Liver (tissue), 7 donors: ENCODE measurements at regions not wholly inside any gene's neighbourhood (a gene's known extent, or its start where the extent isn't known, plus 50 kb on each side); places are given as distances from the start of the nearest gene placed in this dataset.

ENCODE experiments used
- DNase-seq: peaks from one replicate; pipeline ENCODE4 v3.0.0-alpha.2; 2017; ENCODE audit warnings: low spot score
- H3K27ac ChIP-seq, 2 donors: one replicate each; pipeline ENCODE4 v1.7.0; 2013; ENCODE audit warnings: inconsistent platforms in 2 of 2, low read length in 2 of 2, control low read depth in 1 of 2, low read depth in 1 of 2, mild to moderate bottlenecking in 1 of 2
- H3K27me3 ChIP-seq, 4 donors: one replicate each; pipeline versions ENCODE4 v1.6.1 to v1.7.0; 2013; ENCODE audit warnings: low read length in 3 of 4, inconsistent platforms in 1 of 4, mild to moderate bottlenecking in 1 of 4, moderate library complexity in 1 of 4; ENCODE audit not compliant: control insufficient read depth in 4 of 4, insufficient read depth in 4 of 4
- H3K36me3 ChIP-seq, 4 donors: one replicate each; pipeline versions ENCODE4 v1.6.1 to v1.7.0; 2013; ENCODE audit warnings: low read length in 3 of 4, mild to moderate bottlenecking in 3 of 4, low read depth in 1 of 4, moderate library complexity in 1 of 4; ENCODE audit not compliant: control insufficient read depth in 4 of 4, insufficient read depth in 3 of 4
- H3K4me1 ChIP-seq, 4 donors: one replicate each; pipeline versions ENCODE4 v1.6.1 to v1.7.0; 2013; ENCODE audit warnings: low read length in 3 of 4, mild to moderate bottlenecking in 3 of 4, moderate library complexity in 1 of 4; ENCODE audit not compliant: control insufficient read depth in 4 of 4, insufficient read depth in 4 of 4
- H3K4me3 ChIP-seq, 3 donors: one replicate each; pipeline versions ENCODE4 v1.6.1 to v1.7.0; 2013; ENCODE audit warnings: low read length in 3 of 3, control low read depth in 1 of 3, low read depth in 1 of 3, mild to moderate bottlenecking in 1 of 3
- H3K9ac ChIP-seq, 2 donors: one replicate each; pipeline ENCODE4 v1.7.0; 2013; ENCODE audit warnings: low read length in 2 of 2, mild to moderate bottlenecking in 2 of 2, moderate library complexity in 2 of 2, control low read depth in 1 of 2, low read depth in 1 of 2
- H3K9me3 ChIP-seq, 4 donors: one replicate each; pipeline versions ENCODE4 v1.6.1 to v1.7.0; 2013; ENCODE audit warnings: low read length in 3 of 4; ENCODE audit not compliant: control insufficient read depth in 4 of 4
- EGR1 ChIP-seq, 2 donors: IDR thresholded peaks; 2 replicates each; pipeline ENCODE4 v1.6.1; 2016 to 2018; ENCODE audit warnings: antibody characterized with exemption in 2 of 2, low read depth in 2 of 2
- FOXA1 ChIP-seq: IDR thresholded peaks from 2 replicates; pipeline ENCODE4 v1.6.1; 2016; ENCODE audit warnings: antibody characterized with exemption
- FOXA2 ChIP-seq: IDR thresholded peaks from 2 replicates; pipeline ENCODE4 v1.6.1; 2016; ENCODE audit warnings: antibody characterized with exemption
- GABPA ChIP-seq, 2 donors: IDR thresholded peaks in 1 of 2; conservative IDR thresholded peaks in 1 of 2; 2 replicates each; pipeline ENCODE4 v1.6.1; 2016; ENCODE audit warnings: antibody characterized with exemption in 2 of 2, mild to moderate bottlenecking in 1 of 2, moderate library complexity in 1 of 2
- HNF4A ChIP-seq, 2 donors: conservative IDR thresholded peaks; 2 replicates each; pipeline ENCODE4 v1.6.1; 2016; ENCODE audit warnings: antibody characterized with exemption in 2 of 2, mild to moderate bottlenecking in 2 of 2
- HNF4G ChIP-seq: IDR thresholded peaks from 2 replicates; pipeline ENCODE4 v1.6.1; 2016; ENCODE audit warnings: antibody characterized with exemption
- JUND ChIP-seq, 2 donors: IDR thresholded peaks; 2 replicates each; pipeline ENCODE4 v1.6.1; 2016; ENCODE audit warnings: antibody characterized with exemption in 2 of 2
- NR2F2 ChIP-seq: IDR thresholded peaks from 2 replicates; pipeline ENCODE4 v1.6.1; 2016; ENCODE audit warnings: antibody characterized with exemption
- RAD21 ChIP-seq, 2 donors: IDR thresholded peaks; 2 replicates each; pipeline ENCODE4 v1.6.1; 2016; ENCODE audit warnings: antibody characterized with exemption in 2 of 2, mild to moderate bottlenecking in 2 of 2
- RXRA ChIP-seq, 2 donors: IDR thresholded peaks; 2 replicates each; pipeline ENCODE4 v1.6.1; 2017 to 2018; ENCODE audit warnings: antibody characterized with exemption in 2 of 2, mild to moderate bottlenecking in 1 of 2
- SP1 ChIP-seq: IDR thresholded peaks from 2 replicates; pipeline ENCODE4 v1.6.1; 2018; ENCODE audit warnings: antibody characterized with exemption, mild to moderate bottlenecking
- TAF1 ChIP-seq: conservative IDR thresholded peaks from 2 replicates; pipeline ENCODE4 v1.6.1; 2016; ENCODE audit warnings: antibody characterized with exemption, mild to moderate bottlenecking
- YY1 ChIP-seq: IDR thresholded peaks from 2 replicates; pipeline ENCODE4 v1.6.1; 2016; ENCODE audit warnings: antibody characterized with exemption, mild to moderate bottlenecking
- TF ChIP-seq, protein P1 (sequence below): IDR thresholded peaks from 2 replicates; pipeline ENCODE4 v1.6.1; 2016; ENCODE audit warnings: antibody characterized with exemption, mild to moderate bottlenecking
- TF ChIP-seq, protein P2 (sequence below): IDR thresholded peaks from 2 replicates; pipeline ENCODE4 v1.6.1; 2016; ENCODE audit warnings: antibody characterized with exemption
- TF ChIP-seq, protein P3 (sequence below): IDR thresholded peaks from 2 replicates; pipeline ENCODE4 v1.6.1; 2016; ENCODE audit warnings: antibody characterized with exemption
- TF ChIP-seq, protein P4 (sequence below): IDR thresholded peaks from 2 replicates; pipeline ENCODE4 v1.6.1; 2016; ENCODE audit warnings: antibody characterized with exemption
- TF ChIP-seq, protein P5 (sequence below): fragments of 150-350 bp; IDR thresholded peaks from 2 replicates; pipeline ENCODE4 v1.5.1; 2017; ENCODE audit warnings: improper control_type of control experiment, low read depth, low read length; ENCODE audit not compliant: missing input control
- donor health status: healthy.
- donor health status: healthy.
- donor health status: healthy.
- donor health status: healthy.

DNA sequence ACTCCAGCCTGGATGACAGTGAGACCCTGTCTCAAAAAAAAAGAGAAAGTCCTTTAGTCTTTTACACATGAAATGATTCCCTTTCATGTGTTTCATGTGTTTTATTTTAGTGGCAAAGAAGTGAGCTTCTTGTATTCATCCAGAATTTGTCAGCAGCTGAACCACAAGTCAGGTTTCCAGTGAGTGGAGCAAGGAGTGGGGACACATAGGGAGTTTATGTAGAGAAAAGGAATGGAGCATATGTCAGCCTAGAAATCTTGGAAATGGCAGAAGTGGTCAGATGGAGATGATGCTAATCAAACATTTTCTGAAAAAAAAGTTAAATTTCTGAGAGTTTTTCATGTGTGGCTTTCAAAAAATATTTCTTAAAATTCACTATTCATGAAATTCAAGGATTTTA, 383.0 kb upstream of the GATB start:
- no peak for TF ChIP-seq RXRA (IDR thresholded peaks at IDR 0.05)
- no peak for TF ChIP-seq GABPA (IDR thresholded peaks at IDR 0.05 in 1 of 2, conservative IDR thresholded peaks at IDR 0.05 in 1 of 2)
- TF ChIP-seq FOXA2 = no peak
- TF ChIP-seq EGR1 (IDR thresholded peaks at IDR 0.05; ENCODE audit: low read depth in 2 of 2) = no peak
- no peak for TF ChIP-seq SP1
- TF ChIP-seq, protein P1, sequence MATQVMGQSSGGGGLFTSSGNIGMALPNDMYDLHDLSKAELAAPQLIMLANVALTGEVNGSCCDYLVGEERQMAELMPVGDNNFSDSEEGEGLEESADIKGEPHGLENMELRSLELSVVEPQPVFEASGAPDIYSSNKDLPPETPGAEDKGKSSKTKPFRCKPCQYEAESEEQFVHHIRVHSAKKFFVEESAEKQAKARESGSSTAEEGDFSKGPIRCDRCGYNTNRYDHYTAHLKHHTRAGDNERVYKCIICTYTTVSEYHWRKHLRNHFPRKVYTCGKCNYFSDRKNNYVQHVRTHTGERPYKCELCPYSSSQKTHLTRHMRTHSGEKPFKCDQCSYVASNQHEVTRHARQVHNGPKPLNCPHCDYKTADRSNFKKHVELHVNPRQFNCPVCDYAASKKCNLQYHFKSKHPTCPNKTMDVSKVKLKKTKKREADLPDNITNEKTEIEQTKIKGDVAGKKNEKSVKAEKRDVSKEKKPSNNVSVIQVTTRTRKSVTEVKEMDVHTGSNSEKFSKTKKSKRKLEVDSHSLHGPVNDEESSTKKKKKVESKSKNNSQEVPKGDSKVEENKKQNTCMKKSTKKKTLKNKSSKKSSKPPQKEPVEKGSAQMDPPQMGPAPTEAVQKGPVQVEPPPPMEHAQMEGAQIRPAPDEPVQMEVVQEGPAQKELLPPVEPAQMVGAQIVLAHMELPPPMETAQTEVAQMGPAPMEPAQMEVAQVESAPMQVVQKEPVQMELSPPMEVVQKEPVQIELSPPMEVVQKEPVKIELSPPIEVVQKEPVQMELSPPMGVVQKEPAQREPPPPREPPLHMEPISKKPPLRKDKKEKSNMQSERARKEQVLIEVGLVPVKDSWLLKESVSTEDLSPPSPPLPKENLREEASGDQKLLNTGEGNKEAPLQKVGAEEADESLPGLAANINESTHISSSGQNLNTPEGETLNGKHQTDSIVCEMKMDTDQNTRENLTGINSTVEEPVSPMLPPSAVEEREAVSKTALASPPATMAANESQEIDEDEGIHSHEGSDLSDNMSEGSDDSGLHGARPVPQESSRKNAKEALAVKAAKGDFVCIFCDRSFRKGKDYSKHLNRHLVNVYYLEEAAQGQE = no peak
- no peak for TF ChIP-seq RAD21 (IDR thresholded peaks at IDR 0.05)
- no peak for TF ChIP-seq TAF1
- TF ChIP-seq, protein P2, sequence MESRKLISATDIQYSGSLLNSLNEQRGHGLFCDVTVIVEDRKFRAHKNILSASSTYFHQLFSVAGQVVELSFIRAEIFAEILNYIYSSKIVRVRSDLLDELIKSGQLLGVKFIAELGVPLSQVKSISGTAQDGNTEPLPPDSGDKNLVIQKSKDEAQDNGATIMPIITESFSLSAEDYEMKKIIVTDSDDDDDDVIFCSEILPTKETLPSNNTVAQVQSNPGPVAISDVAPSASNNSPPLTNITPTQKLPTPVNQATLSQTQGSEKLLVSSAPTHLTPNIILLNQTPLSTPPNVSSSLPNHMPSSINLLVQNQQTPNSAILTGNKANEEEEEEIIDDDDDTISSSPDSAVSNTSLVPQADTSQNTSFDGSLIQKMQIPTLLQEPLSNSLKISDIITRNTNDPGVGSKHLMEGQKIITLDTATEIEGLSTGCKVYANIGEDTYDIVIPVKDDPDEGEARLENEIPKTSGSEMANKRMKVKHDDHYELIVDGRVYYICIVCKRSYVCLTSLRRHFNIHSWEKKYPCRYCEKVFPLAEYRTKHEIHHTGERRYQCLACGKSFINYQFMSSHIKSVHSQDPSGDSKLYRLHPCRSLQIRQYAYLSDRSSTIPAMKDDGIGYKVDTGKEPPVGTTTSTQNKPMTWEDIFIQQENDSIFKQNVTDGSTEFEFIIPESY = no peak
- TF ChIP-seq, protein P3, sequence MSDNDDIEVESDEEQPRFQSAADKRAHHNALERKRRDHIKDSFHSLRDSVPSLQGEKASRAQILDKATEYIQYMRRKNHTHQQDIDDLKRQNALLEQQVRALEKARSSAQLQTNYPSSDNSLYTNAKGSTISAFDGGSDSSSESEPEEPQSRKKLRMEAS = no peak
- TF ChIP-seq YY1 = no peak
- no peak for TF ChIP-seq HNF4A (conservative IDR thresholded peaks at IDR 0.05)
- no peak for TF ChIP-seq FOXA1
- TF ChIP-seq JUND (IDR thresholded peaks at IDR 0.05) = no peak
- no peak for TF ChIP-seq NR2F2
- TF ChIP-seq, protein P4, sequence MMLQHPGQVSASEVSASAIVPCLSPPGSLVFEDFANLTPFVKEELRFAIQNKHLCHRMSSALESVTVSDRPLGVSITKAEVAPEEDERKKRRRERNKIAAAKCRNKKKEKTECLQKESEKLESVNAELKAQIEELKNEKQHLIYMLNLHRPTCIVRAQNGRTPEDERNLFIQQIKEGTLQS = no peak
- TF ChIP-seq, protein P5, sequence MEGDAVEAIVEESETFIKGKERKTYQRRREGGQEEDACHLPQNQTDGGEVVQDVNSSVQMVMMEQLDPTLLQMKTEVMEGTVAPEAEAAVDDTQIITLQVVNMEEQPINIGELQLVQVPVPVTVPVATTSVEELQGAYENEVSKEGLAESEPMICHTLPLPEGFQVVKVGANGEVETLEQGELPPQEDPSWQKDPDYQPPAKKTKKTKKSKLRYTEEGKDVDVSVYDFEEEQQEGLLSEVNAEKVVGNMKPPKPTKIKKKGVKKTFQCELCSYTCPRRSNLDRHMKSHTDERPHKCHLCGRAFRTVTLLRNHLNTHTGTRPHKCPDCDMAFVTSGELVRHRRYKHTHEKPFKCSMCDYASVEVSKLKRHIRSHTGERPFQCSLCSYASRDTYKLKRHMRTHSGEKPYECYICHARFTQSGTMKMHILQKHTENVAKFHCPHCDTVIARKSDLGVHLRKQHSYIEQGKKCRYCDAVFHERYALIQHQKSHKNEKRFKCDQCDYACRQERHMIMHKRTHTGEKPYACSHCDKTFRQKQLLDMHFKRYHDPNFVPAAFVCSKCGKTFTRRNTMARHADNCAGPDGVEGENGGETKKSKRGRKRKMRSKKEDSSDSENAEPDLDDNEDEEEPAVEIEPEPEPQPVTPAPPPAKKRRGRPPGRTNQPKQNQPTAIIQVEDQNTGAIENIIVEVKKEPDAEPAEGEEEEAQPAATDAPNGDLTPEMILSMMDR = no peak
- TF ChIP-seq HNF4G = no peak

More for the DNA sequence above, 383.0 kb upstream of the GATB start:
- Histone ChIP-seq H3K4me1 (no peaks in the 10 kb centered on the region), H3K27ac (no peak overlapping the region), H3K36me3 (no peaks in the 10 kb centered on the region), H3K4me3 (no peak overlapping the region), H3K9ac (no peak overlapping the region), H3K9me3 (peaks cover 0 to 21% (median 2%) of the 10 kb centered on the region in 4 donors), H3K27me3 (no peaks in the 10 kb centered on the region)
- no peak for DNase-seq
